ENCODE measurements at regions not wholly inside any gene's neighbourhood (a gene's known extent, or its start where the extent isn't known, plus 50 kb on each side); places are given as distances from the start of the nearest gene placed in this dataset.
"Not testable (repeated sequence)": the region's sequence is repeated elsewhere in the genome, so short reads cannot be mapped to it uniquely, and the experiment has no call there.

- no peak for DNase-seq (ENCODE audit: extremely low read depth, low read depth)
- no peak for TF ChIP-seq CTCF (IDR thresholded peaks at IDR 0.05; ENCODE audit: low read depth, low read length, missing control alignments)
- no peak overlapping the region for H3K4me3 ChIP-seq (replicated peaks; ENCODE audit: low read depth, low read length)
Measured at GRCh38 chr4:158032733-158033415, 140.0 kb downstream of the GASK1B start.

- not testable (repeated sequence) for DNase-seq (ENCODE audit: extremely low read depth, low read depth)
Measured at GRCh38 chr4:158028381-158028780, 144.4 kb downstream of the GASK1B start.

GRCh38 chr4:158025131-158025530 is 147.7 kb downstream of the GASK1B start:
- no peak for TF ChIP-seq CTCF (IDR thresholded peaks at IDR 0.05; ENCODE audit: low read depth, low read length, missing control alignments)

More at GRCh38 chr4:158028381-158028780, 144.4 kb downstream of the GASK1B start:
- not testable (repeated sequence) for H3K4me3 ChIP-seq (replicated peaks; ENCODE audit: low read depth, low read length)

GRCh38 chr4:158020734-158021346 is 152.0 kb downstream of the GASK1B start:
- no peak overlapping the region for H3K4me3 ChIP-seq (replicated peaks; ENCODE audit: low read depth, low read length)
- TF ChIP-seq CTCF (IDR thresholded peaks at IDR 0.05; ENCODE audit: low read depth, low read length, missing control alignments) = no peak
- no peak for DNase-seq (ENCODE audit: extremely low read depth, low read depth)

More at GRCh38 chr4:158025131-158025530, 147.7 kb downstream of the GASK1B start:
- DNase-seq (ENCODE audit: extremely low read depth, low read depth) = no peak
- no peak overlapping the region for H3K4me3 ChIP-seq (replicated peaks; ENCODE audit: low read depth, low read length)

- TF ChIP-seq CTCF (IDR thresholded peaks at IDR 0.05; ENCODE audit: low read depth, low read length, missing control alignments) = no peak
- peak; percentile 97 for DNase-seq (ENCODE audit: extremely low read depth, low read depth)
- no peak overlapping the region for H3K4me3 ChIP-seq (replicated peaks; ENCODE audit: low read depth, low read length)
Measured at GRCh38 chr4:158020176-158020575, 152.6 kb downstream of the GASK1B start.

- no peak for DNase-seq (ENCODE audit: extremely low read depth, low read depth)
- H3K4me3 ChIP-seq (replicated peaks; ENCODE audit: low read depth, low read length) = no peak overlapping the region
- TF ChIP-seq CTCF (IDR thresholded peaks at IDR 0.05; ENCODE audit: low read depth, low read length, missing control alignments) = no peak
Measured at GRCh38 chr4:158018831-158019230, 154.0 kb downstream of the GASK1B start.

GRCh38 chr4:158018221-158018830 is 154.5 kb downstream of the GASK1B start:
- no peak overlapping the region for H3K4me3 ChIP-seq (replicated peaks; ENCODE audit: low read depth, low read length)
- DNase-seq (ENCODE audit: extremely low read depth, low read depth) = no peak
- TF ChIP-seq CTCF (IDR thresholded peaks at IDR 0.05; ENCODE audit: low read depth, low read length, missing control alignments) = no peak

All from HFF-Myc (cell line).